ENCODE measurements at regions not wholly inside any gene's neighbourhood (a gene's known extent, or its start where the extent isn't known, plus 50 kb on each side); places are given as distances from the start of the nearest gene placed in this dataset.

DNA sequence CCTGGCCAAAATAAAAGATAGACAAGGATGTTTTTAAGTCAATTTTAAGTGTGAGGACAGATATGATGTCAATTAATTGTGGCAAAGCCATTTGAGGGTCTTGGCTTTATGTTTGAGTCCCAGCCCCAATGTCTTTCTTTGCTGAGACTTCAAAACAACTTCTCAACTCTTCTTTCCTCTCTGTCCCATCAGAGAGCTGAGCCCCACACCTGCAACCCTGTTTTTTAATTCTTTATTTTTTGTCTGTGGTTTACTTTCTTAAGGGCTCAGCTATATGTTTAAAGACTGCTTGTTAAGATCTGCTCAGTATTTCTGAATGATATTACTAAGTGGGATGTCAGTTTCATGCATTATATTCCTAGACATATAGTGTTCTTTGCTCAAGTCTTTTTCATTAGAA, 164.3 kb downstream of the HS3ST1 start (continued):
- TF ChIP-seq RREB1 (CRISPR knock-in tag; IDR thresholded peaks at IDR 0.05) (no peak), PHF20 (IDR thresholded peaks at IDR 0.05; ENCODE audit: partially characterized antibody) (no peak), DMBX1 (CRISPR knock-in tag; IDR thresholded peaks at IDR 0.05; ENCODE audit: borderline replicate concordance) (no peak), ZFP1 (CRISPR knock-in tag; IDR thresholded peaks at IDR 0.05) (no peak)
- TF ChIP-seq, protein P1, sequence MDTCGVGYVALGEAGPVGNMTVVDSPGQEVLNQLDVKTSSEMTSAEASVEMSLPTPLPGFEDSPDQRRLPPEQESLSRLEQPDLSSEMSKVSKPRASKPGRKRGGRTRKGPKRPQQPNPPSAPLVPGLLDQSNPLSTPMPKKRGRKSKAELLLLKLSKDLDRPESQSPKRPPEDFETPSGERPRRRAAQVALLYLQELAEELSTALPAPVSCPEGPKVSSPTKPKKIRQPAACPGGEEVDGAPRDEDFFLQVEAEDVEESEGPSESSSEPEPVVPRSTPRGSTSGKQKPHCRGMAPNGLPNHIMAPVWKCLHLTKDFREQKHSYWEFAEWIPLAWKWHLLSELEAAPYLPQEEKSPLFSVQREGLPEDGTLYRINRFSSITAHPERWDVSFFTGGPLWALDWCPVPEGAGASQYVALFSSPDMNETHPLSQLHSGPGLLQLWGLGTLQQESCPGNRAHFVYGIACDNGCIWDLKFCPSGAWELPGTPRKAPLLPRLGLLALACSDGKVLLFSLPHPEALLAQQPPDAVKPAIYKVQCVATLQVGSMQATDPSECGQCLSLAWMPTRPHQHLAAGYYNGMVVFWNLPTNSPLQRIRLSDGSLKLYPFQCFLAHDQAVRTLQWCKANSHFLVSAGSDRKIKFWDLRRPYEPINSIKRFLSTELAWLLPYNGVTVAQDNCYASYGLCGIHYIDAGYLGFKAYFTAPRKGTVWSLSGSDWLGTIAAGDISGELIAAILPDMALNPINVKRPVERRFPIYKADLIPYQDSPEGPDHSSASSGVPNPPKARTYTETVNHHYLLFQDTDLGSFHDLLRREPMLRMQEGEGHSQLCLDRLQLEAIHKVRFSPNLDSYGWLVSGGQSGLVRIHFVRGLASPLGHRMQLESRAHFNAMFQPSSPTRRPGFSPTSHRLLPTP (IDR thresholded peaks at IDR 0.05; ENCODE audit: borderline replicate concordance, extremely low read depth, insufficient read length): no peak
